Adrenal gland (tissue), 5 donors: ENCODE measurements at regions not wholly inside any gene's neighbourhood (a gene's known extent, or its start where the extent isn't known, plus 50 kb on each side); places are given as distances from the start of the nearest gene placed in this dataset.

Experiments
- POLR2A ChIP-seq, 2 donors: fragments of 450-650 bp; IDR thresholded peaks; one replicate each; pipeline ENCODE4 v1.6.1; 2017; ENCODE audit warnings: antibody characterized with exemption in 2 of 2, mild to moderate bottlenecking in 2 of 2, moderate library complexity in 1 of 2
- TF ChIP-seq, protein P1 (sequence below), 6 experiments: fragments of 450-650 bp in 4 of 6; fragments of 200-600 bp in 2 of 6; sonication (generic) in 1 of 6; IDR thresholded peaks; 1 replicate in 5 of 6; 2 replicates in 1 of 6; pipeline versions ENCODE4 v1.5.1 to v1.8.0; 2016 to 2021; ENCODE audit warnings: antibody characterized with exemption in 6 of 6, mild to moderate bottlenecking in 2 of 6, moderate library complexity in 1 of 6
- donor health status: DM: no; HTN: no; CAD: no.

DNA sequence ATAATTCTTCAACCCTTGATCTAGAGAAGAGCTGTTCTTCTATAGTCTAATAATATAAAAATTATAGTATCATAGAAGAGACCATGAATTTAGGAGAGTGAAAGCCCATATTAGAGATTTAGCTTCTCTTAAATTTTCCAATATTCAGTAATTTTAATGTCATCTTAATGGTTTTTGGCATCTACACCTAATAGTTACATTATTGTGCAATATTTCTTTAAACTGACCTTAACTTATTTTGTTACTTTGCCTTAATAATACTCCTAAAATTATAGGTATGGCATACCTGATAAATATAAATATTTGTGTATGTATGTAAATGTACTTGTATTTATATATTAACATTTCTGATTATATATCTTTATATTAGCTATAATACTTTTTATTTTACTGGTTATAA, 78.0 kb upstream of the CWC22 start:
- TF ChIP-seq, protein P1, sequence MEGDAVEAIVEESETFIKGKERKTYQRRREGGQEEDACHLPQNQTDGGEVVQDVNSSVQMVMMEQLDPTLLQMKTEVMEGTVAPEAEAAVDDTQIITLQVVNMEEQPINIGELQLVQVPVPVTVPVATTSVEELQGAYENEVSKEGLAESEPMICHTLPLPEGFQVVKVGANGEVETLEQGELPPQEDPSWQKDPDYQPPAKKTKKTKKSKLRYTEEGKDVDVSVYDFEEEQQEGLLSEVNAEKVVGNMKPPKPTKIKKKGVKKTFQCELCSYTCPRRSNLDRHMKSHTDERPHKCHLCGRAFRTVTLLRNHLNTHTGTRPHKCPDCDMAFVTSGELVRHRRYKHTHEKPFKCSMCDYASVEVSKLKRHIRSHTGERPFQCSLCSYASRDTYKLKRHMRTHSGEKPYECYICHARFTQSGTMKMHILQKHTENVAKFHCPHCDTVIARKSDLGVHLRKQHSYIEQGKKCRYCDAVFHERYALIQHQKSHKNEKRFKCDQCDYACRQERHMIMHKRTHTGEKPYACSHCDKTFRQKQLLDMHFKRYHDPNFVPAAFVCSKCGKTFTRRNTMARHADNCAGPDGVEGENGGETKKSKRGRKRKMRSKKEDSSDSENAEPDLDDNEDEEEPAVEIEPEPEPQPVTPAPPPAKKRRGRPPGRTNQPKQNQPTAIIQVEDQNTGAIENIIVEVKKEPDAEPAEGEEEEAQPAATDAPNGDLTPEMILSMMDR (IDR thresholded peaks at IDR 0.05): no peak
- TF ChIP-seq POLR2A (IDR thresholded peaks at IDR 0.05): no peak
